ENCODE measurements at regions not wholly inside any gene's neighbourhood (a gene's known extent, or its start where the extent isn't known, plus 50 kb on each side); places are given as distances from the start of the nearest gene placed in this dataset.
"Not testable (repeated sequence)": the region's sequence is repeated elsewhere in the genome, so short reads cannot be mapped to it uniquely, and the experiment has no call there.

- H3K27ac ChIP-seq = no peak overlapping the region
- TF ChIP-seq CTCF (conservative IDR thresholded peaks at IDR 0.05) = no peak
Observed at GRCh38 chr3:4151859-4152258, 151.3 kb upstream of the SETMAR start.

GRCh38 chr3:4153771-4154170 is 149.4 kb upstream of the SETMAR start:
- no peak overlapping the region for H3K27ac ChIP-seq
- TF ChIP-seq CTCF (conservative IDR thresholded peaks at IDR 0.05) = no peak

- TF ChIP-seq CTCF (conservative IDR thresholded peaks at IDR 0.05) = no peak
- no peak overlapping the region for H3K27ac ChIP-seq
Observed at GRCh38 chr3:4158329-4158728, 144.8 kb upstream of the SETMAR start.

- TF ChIP-seq CTCF (conservative IDR thresholded peaks at IDR 0.05) = no peak
- H3K27ac ChIP-seq = no peak overlapping the region
Observed at GRCh38 chr3:4162096-4162495, 141.1 kb upstream of the SETMAR start.

GRCh38 chr3:4163011-4163410 is 140.2 kb upstream of the SETMAR start:
- no peak overlapping the region for H3K27ac ChIP-seq
- no peak for TF ChIP-seq CTCF (conservative IDR thresholded peaks at IDR 0.05)

- TF ChIP-seq CTCF (conservative IDR thresholded peaks at IDR 0.05) = no peak
- H3K27ac ChIP-seq = no peak overlapping the region
Observed at GRCh38 chr3:4166540-4166939, 136.6 kb upstream of the SETMAR start.

GRCh38 chr3:4167230-4167629 is 135.9 kb upstream of the SETMAR start:
- H3K27ac ChIP-seq = not testable (repeated sequence)

- H3K27ac ChIP-seq = no peak overlapping the region
- no peak for TF ChIP-seq CTCF (conservative IDR thresholded peaks at IDR 0.05)
Observed at GRCh38 chr3:4174791-4175190, 128.4 kb upstream of the SETMAR start.
